HT-29 (cell line): ENCODE measurements at regions not wholly inside any gene's neighbourhood (a gene's known extent, or its start where the extent isn't known, plus 50 kb on each side); places are given as distances from the start of the nearest gene placed in this dataset.
A peak's percentile ranks its signal among the peaks of the same experiment; 100 is the strongest.

Experiments
- DNase-seq: peaks from one replicate; pipeline ENCODE4 v3.0.0-alpha.2; 2015; ENCODE audit warnings: low spot score

DNA sequence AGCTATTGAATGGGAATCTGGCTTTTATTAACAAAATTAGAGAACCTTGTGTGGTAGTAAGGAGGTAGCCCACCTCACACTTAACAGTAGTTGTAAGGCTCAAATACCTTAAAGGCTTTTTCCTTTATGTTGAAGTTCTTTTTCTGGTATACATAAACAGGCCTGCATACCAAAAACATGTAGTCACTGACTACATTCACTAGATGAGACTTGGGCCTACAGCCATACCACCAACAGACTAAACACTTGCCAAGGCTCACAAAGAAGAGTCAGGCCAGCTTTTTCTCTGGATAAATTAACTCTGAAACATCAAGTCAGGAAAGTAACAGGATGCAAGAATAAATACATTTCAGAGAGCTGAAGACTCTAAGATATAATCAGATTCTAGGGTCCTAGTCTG, 78.6 kb upstream of the MPDZ start:
- DNase-seq = no peak

DNA sequence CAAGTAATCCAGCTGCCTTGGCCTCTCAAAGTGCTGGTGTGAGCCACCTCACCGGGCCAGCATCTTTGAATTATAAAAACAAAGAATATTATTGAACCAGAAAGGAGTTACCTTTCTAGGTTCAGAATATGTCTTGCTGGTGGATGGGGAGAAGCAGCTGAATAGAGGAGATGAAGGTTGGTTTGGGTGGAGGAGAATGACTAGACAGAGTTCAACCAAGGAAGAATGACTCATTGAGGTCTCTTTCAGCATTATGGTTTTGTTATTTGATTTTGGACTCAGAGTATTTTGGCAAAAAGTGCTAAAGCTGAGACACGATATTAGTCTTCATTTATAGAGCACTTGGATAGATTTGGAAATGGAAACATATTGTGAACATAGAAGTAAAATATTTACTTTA, 75.2 kb upstream of the MPDZ start:
- DNase-seq = no peak

DNA sequence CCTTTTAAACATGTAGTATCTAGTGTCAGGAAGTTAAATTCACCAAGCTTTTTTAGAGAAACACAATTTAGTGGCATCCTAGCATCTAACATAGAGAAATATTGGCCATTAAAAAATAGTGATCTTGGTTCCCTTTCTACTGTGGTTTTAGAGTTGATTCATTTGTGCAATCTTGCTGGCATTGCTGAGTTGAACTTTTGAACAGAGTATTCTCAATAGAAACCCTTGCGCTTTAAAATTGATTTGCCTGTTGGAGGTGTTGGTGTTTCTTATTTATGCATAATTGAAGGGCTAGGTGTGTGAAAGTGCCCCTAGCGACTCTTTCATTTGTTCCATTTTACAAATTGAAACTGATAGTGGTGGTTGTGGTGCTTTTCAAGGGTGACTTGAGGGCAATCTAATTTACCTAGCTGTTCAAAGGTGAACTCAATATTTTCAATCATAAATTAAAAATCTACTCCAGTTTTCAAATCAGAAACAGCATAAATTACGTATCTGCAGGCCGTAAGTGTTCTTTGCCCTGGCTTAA, 73.0 kb upstream of the MPDZ start:
- DNase-seq = no peak

DNA sequence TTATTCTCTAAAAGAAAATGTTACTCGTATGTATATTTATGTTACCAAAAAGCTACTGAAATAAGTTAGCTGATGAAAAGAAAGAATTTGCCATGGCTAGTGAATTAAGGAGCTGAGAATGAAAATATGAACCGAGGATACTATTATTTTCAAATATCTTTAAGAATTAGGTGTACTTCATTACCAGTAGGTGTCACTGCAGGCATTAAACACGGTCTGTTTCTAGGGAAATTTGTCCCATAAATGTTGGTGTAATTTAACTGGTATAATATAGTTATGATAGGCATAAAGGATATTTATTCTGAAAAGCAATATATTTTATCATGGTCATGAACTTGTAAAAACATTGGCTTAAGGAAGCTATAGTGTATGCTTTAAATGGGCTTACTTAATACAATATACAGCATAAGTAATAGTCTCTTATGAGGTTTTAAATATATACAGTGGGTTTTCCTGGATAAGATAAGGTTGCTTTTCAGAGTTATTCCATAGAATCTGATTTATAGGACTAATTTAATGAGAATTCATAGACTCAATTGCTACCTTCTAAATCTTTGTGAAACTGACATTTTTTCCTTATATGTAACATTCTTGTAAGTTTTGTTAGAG, 72.4 kb upstream of the MPDZ start:
- DNase-seq = peak; percentile 20

DNA sequence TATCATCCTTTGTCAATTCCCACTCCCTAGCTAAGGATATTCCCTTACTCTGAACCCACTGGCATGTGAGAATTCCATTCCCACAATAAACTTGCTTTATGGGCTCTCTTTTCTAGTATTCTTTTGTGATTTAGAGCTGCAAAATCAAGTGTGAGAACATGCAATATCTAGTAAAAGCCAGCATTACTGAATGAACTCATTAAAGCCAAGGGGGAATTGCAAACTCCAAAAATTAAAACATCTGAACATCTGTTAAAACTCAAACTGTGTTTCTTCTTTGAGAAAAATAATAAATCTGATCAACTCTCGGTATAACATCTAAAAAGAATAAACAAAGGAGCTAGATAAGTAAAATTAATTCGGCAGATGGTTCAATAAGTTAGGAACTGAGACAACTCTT, 53.1 kb upstream of the MPDZ start:
- DNase-seq = no peak

DNA sequence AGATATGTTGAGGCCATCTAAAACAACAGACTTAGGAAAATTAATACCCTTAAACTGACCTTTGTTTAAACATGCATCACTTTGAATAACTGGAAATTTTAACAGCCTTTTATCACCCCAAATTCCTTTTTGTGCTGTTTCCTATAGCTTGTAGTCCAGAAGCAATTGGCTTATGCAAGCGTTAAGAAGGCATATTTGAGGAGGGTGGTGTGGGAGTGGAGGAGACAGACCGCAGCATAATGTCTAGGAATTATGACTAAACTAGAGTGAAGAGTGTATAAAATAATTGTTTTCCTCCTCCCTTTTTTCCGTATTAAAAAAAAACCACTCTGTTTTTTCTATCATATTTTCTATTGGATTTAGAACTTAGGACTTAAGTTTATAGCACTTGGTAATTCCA, 51.8 kb upstream of the MPDZ start:
- no peak for DNase-seq

DNA sequence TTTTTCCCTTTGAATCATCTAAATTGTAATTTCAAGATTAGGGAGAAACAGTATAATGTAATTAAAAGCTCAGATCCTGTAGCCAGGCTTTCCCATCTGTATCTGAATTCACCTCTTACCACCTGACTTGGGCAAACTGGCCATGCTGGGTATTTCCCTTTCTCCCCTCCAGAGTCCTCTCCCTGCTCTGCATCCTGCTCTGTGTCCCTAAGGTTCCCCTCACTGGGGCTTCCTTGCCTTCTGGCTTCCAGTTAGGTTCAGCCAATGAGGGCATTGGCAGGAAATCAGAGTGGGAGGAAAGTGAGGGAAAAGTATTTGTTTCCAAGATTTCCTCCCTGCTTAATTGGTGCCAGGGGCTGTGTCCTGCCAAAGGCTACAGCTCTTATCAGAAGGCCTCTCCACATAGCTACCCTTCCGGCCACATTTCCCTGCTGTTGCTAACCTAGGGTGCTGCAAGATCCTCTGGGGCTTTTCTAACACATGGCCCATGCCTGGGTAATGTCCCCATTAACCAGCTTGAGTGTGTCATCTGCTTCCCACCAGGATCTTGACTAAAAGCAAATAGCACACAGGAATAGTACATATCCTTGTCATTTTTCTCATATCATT, 51.0 kb upstream of the MPDZ start:
- no peak for DNase-seq
